ENCODE measurements at regions not wholly inside any gene's neighbourhood (a gene's known extent, or its start where the extent isn't known, plus 50 kb on each side); places are given as distances from the start of the nearest gene placed in this dataset.
"Not testable (repeated sequence)": the region's sequence is repeated elsewhere in the genome, so short reads cannot be mapped to it uniquely, and the experiment has no call there.

- peak; percentile 74 for DNase-seq (ENCODE audit: low read depth)
Observed at GRCh38 chr7:115558161-115558560, 472.4 kb downstream of the TFEC start.

- DNase-seq (ENCODE audit: low read depth): not testable (repeated sequence)
Observed at GRCh38 chr7:115557296-115557695, 473.3 kb downstream of the TFEC start.

GRCh38 chr7:115552766-115553165 lies 477.8 kb downstream of the TFEC start:
- DNase-seq (ENCODE audit: low read depth): no peak

- no peak for DNase-seq (ENCODE audit: low read depth)
Observed at GRCh38 chr7:115549910-115550309, 480.7 kb downstream of the TFEC start.

- DNase-seq (ENCODE audit: low read depth): peak; percentile 5
Observed at GRCh38 chr7:115548756-115549155, 481.8 kb downstream of the TFEC start.

- peak; percentile 3 for DNase-seq (ENCODE audit: low read depth)
Observed at GRCh38 chr7:115546790-115547189, 483.8 kb downstream of the TFEC start.

GRCh38 chr7:115533785-115534184 lies 496.8 kb downstream of the TFEC start:
- DNase-seq (ENCODE audit: low read depth): peak; percentile 46

- no peak for DNase-seq (ENCODE audit: low read depth)
Observed at GRCh38 chr7:115526278-115526677, 504.3 kb downstream of the TFEC start.

GRCh38 chr7:115522174-115522573 lies 508.4 kb downstream of the TFEC start:
- DNase-seq (ENCODE audit: low read depth): no peak

GRCh38 chr7:115516341-115516740 lies 514.2 kb downstream of the TFEC start:
- peak; percentile 31 for DNase-seq (ENCODE audit: low read depth)

- no peak for DNase-seq (ENCODE audit: low read depth)
Observed at GRCh38 chr7:115511330-115511729, 519.2 kb downstream of the TFEC start.

- DNase-seq (ENCODE audit: low read depth): no peak
Observed at GRCh38 chr7:115505136-115505535, 525.4 kb downstream of the TFEC start.

GRCh38 chr7:115499956-115500355 lies 530.6 kb downstream of the TFEC start:
- DNase-seq (ENCODE audit: low read depth): no peak

- DNase-seq (ENCODE audit: low read depth): no peak
Observed at GRCh38 chr7:115496006-115496405, 534.6 kb downstream of the TFEC start.

- DNase-seq (ENCODE audit: low read depth): no peak
Observed at GRCh38 chr7:115494529-115495147, 535.9 kb downstream of the TFEC start.

GRCh38 chr7:115493381-115493780 lies 537.2 kb downstream of the TFEC start:
- DNase-seq (ENCODE audit: low read depth): no peak

GRCh38 chr7:115491744-115492380 lies 538.7 kb downstream of the TFEC start:
- no peak for DNase-seq (ENCODE audit: low read depth)

- no peak for DNase-seq (ENCODE audit: low read depth)
Observed at GRCh38 chr7:115479448-115479847, 551.1 kb downstream of the TFEC start.

- no peak for DNase-seq (ENCODE audit: low read depth)
Observed at GRCh38 chr7:115478426-115478825, 552.1 kb downstream of the TFEC start.

GRCh38 chr7:115477193-115477651 lies 553.3 kb downstream of the TFEC start:
- DNase-seq (ENCODE audit: low read depth): peak; percentile 10

GRCh38 chr7:115476671-115477181 lies 553.8 kb downstream of the TFEC start:
- no peak for DNase-seq (ENCODE audit: low read depth)

GRCh38 chr7:115475761-115476385 lies 554.0 kb downstream of the MDFIC start:
- DNase-seq (ENCODE audit: low read depth): no peak

GRCh38 chr7:115475206-115475605 lies 553.3 kb downstream of the MDFIC start:
- no peak for DNase-seq (ENCODE audit: low read depth)

Data from iris pigment epithelial cell (primary cell).